Breast epithelium (tissue), 3 donors: ENCODE measurements at regions not wholly inside any gene's neighbourhood (a gene's known extent, or its start where the extent isn't known, plus 50 kb on each side); places are given as distances from the start of the nearest gene placed in this dataset.

Experiments
- POLR2A ChIP-seq: fragments of 450-650 bp; IDR thresholded peaks from one replicate; pipeline ENCODE4 v1.6.1; 2016; ENCODE audit warnings: antibody characterized with exemption, mild to moderate bottlenecking, moderate library complexity
- TF ChIP-seq, protein P1 (sequence below), 3 donors: fragments of 450-650 bp; IDR thresholded peaks; one replicate each; pipeline ENCODE4 v1.5.1; 2016 to 2017; ENCODE audit warnings: antibody characterized with exemption in 3 of 3, mild to moderate bottlenecking in 3 of 3, moderate library complexity in 3 of 3

- TF ChIP-seq, protein P1, sequence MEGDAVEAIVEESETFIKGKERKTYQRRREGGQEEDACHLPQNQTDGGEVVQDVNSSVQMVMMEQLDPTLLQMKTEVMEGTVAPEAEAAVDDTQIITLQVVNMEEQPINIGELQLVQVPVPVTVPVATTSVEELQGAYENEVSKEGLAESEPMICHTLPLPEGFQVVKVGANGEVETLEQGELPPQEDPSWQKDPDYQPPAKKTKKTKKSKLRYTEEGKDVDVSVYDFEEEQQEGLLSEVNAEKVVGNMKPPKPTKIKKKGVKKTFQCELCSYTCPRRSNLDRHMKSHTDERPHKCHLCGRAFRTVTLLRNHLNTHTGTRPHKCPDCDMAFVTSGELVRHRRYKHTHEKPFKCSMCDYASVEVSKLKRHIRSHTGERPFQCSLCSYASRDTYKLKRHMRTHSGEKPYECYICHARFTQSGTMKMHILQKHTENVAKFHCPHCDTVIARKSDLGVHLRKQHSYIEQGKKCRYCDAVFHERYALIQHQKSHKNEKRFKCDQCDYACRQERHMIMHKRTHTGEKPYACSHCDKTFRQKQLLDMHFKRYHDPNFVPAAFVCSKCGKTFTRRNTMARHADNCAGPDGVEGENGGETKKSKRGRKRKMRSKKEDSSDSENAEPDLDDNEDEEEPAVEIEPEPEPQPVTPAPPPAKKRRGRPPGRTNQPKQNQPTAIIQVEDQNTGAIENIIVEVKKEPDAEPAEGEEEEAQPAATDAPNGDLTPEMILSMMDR (IDR thresholded peaks at IDR 0.05) = no peak
- TF ChIP-seq POLR2A = no peak
Measured at GRCh38 chr1:208741296-208741695, 497.1 kb upstream of the PLXNA2 start.
